Suprapubic skin (tissue), 4 donors: ENCODE measurements at regions not wholly inside any gene's neighbourhood (a gene's known extent, or its start where the extent isn't known, plus 50 kb on each side); places are given as distances from the start of the nearest gene placed in this dataset.

Experiments used
- CTCF ChIP-seq, 2 donors: fragments of 200-600 bp in 1 of 2; fragments of 450-650 bp in 1 of 2; sonication (generic) in 1 of 2; IDR thresholded peaks; one replicate each; pipeline ENCODE4 v1.5.1; 2016 to 2019; ENCODE audit warnings: antibody characterized with exemption in 2 of 2, mild to moderate bottlenecking in 1 of 2, moderate library complexity in 1 of 2
- EP300 ChIP-seq: sonication (generic); formaldehyde crosslinking; IDR thresholded peaks from one replicate; pipeline ENCODE4 v1.6.1; 2017; ENCODE audit warnings: antibody characterized with exemption
- POLR2A ChIP-seq, 2 donors: fragments of 450-650 bp; IDR thresholded peaks; one replicate each; pipeline ENCODE4 v1.6.1; 2017; ENCODE audit warnings: antibody characterized with exemption in 2 of 2, mild to moderate bottlenecking in 2 of 2, moderate library complexity in 2 of 2
- POLR2AphosphoS5 ChIP-seq, 3 donors: sonication (generic); formaldehyde crosslinking; IDR thresholded peaks; one replicate each; pipeline ENCODE4 v1.6.1; 2017; ENCODE audit warnings: antibody characterized with exemption in 3 of 3

- TF ChIP-seq CTCF (IDR thresholded peaks at IDR 0.05): no peak
- TF ChIP-seq POLR2A (IDR thresholded peaks at IDR 0.05): no peak
- no peak for TF ChIP-seq EP300
- TF ChIP-seq POLR2AphosphoS5 (IDR thresholded peaks at IDR 0.05): no peak
These were observed 273.0 kb downstream of the ADGB start for GRCh38 chr6:146871611-146872425.
